ENCODE measurements at regions not wholly inside any gene's neighbourhood (a gene's known extent, or its start where the extent isn't known, plus 50 kb on each side); places are given as distances from the start of the nearest gene placed in this dataset.
"Not testable (repeated sequence)": the region's sequence is repeated elsewhere in the genome, so short reads cannot be mapped to it uniquely, and the experiment has no call there.

- no peak for TF ChIP-seq ARID4B (CRISPR knock-in tag; IDR thresholded peaks at IDR 0.05; ENCODE audit: borderline replicate concordance)
- TF ChIP-seq, protein P1, sequence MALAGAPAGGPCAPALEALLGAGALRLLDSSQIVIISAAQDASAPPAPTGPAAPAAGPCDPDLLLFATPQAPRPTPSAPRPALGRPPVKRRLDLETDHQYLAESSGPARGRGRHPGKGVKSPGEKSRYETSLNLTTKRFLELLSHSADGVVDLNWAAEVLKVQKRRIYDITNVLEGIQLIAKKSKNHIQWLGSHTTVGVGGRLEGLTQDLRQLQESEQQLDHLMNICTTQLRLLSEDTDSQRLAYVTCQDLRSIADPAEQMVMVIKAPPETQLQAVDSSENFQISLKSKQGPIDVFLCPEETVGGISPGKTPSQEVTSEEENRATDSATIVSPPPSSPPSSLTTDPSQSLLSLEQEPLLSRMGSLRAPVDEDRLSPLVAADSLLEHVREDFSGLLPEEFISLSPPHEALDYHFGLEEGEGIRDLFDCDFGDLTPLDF (CRISPR knock-in tag; IDR thresholded peaks at IDR 0.05): no peak
- TF ChIP-seq, protein P2, sequence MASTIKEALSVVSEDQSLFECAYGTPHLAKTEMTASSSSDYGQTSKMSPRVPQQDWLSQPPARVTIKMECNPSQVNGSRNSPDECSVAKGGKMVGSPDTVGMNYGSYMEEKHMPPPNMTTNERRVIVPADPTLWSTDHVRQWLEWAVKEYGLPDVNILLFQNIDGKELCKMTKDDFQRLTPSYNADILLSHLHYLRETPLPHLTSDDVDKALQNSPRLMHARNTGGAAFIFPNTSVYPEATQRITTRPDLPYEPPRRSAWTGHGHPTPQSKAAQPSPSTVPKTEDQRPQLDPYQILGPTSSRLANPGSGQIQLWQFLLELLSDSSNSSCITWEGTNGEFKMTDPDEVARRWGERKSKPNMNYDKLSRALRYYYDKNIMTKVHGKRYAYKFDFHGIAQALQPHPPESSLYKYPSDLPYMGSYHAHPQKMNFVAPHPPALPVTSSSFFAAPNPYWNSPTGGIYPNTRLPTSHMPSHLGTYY (CRISPR knock-in tag; IDR thresholded peaks at IDR 0.05): no peak
- no peak for TF ChIP-seq ATF1 (CRISPR knock-in tag; IDR thresholded peaks at IDR 0.05)
- TF ChIP-seq, protein P3, sequence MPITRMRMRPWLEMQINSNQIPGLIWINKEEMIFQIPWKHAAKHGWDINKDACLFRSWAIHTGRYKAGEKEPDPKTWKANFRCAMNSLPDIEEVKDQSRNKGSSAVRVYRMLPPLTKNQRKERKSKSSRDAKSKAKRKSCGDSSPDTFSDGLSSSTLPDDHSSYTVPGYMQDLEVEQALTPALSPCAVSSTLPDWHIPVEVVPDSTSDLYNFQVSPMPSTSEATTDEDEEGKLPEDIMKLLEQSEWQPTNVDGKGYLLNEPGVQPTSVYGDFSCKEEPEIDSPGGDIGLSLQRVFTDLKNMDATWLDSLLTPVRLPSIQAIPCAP (CRISPR knock-in tag; IDR thresholded peaks at IDR 0.05): no peak
These were observed 105.3 kb upstream of the PIK3R1 start (continued) for GRCh38 chr5:68110264-68110663.

GRCh38 chr5:68104217-68104616 lies 111.3 kb upstream of the PIK3R1 start:
- H3K27me3 Mint-ChIP-seq (ENCODE audit: low read depth); POLR2A ChIA-PET; H3K4me1 Mint-ChIP-seq; H3K4me3 Mint-ChIP-seq; H3K27ac Mint-ChIP-seq; DNase-seq (ENCODE audit: low spot score); CTCF ChIA-PET; ATAC-seq: not testable (repeated sequence)
- peaks cover 42% of the 10 kb centered on the region for H3K9me3 Mint-ChIP-seq
- peaks cover 15% of the 10 kb centered on the region for H3K36me3 Mint-ChIP-seq

DNA sequence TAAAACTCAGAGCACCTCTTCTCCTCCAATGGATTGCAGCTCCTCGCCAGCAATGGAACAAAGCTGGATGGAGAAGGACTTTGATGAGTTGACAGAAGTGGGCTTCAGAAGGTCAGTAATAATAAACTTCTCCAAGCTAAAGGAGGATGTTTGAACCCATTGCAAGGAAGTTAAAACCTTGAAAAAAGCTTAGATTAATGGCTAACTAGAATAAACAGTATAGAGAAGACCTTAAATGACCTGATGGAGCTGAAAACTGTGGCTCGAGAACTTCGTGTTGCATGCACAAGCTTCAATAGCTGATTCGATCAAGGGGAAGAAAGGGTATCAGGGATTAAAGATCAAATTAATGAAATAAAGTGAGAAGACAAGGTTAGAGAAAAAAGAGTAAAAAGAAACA lies 112.3 kb upstream of the PIK3R1 start:
- POLR2A ChIA-PET; H3K4me3 Mint-ChIP-seq; DNase-seq (ENCODE audit: low spot score); CTCF ChIA-PET; H3K4me1 Mint-ChIP-seq; H3K27ac Mint-ChIP-seq; ATAC-seq; H3K27me3 Mint-ChIP-seq (ENCODE audit: low read depth): not testable (repeated sequence)
- H3K9me3 Mint-ChIP-seq: peaks cover 45% of the 10 kb centered on the region
- H3K36me3 Mint-ChIP-seq: peaks cover 15% of the 10 kb centered on the region

GRCh38 chr5:68099327-68099726 lies 116.2 kb upstream of the PIK3R1 start:
- H3K9me3 Mint-ChIP-seq: peaks cover 42% of the 10 kb centered on the region
- H3K27ac Mint-ChIP-seq: no peak overlapping the region
- TF ChIP-seq, protein P4, sequence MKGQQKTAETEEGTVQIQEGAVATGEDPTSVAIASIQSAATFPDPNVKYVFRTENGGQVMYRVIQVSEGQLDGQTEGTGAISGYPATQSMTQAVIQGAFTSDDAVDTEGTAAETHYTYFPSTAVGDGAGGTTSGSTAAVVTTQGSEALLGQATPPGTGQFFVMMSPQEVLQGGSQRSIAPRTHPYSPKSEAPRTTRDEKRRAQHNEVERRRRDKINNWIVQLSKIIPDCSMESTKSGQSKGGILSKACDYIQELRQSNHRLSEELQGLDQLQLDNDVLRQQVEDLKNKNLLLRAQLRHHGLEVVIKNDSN (CRISPR knock-in tag; IDR thresholded peaks at IDR 0.05): no peak
- ChIA-PET POLR2A (no interaction called here), CTCF (no interaction called here)
- DNase-seq (ENCODE audit: low spot score): no peak
- ATAC-seq: no peak
- no peak overlapping the region for H3K4me3 Mint-ChIP-seq
- no peaks in the 10 kb centered on the region for H3K4me1 Mint-ChIP-seq
- peaks cover 10% of the 10 kb centered on the region for H3K36me3 Mint-ChIP-seq
- H3K27me3 Mint-ChIP-seq (ENCODE audit: low read depth): no peaks in the 10 kb centered on the region

DNA sequence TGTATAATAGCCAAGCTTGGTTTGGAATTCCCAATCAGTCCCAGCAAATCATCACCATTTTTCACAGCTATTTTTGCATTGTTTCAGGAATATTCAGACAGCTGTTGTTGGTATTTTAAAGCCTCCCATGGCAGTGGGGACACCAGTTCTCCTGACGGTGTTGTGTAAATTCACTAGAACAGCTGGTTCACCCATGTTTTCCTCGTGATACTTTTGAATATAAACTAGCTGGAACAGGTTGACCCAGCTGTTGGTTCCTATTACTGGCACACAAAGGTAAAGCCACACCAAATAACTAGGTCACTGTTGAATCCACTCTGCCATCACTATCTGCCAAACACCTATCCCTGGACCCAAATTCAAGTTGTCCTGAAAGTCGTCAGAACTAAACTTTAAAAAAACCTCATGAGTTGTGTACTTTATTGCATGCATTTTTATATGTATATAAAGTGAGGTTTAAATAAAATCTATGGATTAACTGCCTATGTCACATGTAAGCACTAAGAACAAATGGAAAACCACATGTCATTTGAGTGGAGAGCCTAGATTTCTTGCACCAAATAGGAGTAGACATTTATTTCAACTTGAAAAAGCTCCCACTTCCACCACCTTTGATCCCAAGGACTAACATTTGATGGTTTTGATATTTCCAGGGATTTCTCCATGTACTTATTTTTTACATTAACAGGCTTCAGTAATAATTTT lies 121.9 kb upstream of the PIK3R1 start:
- peaks cover 30% of the 10 kb centered on the region for H3K9me3 Mint-ChIP-seq
- no peaks in the 10 kb centered on the region for H3K27me3 Mint-ChIP-seq (ENCODE audit: low read depth)
- ChIA-PET POLR2A (no interaction called here), CTCF (no interaction called here)
- no peak overlapping the region for H3K4me3 Mint-ChIP-seq
- DNase-seq (ENCODE audit: low spot score) (no peak), ATAC-seq (no peak)
- no peaks in the 10 kb centered on the region for H3K4me1 Mint-ChIP-seq
- TF ChIP-seq TCF7 (CRISPR knock-in tag; IDR thresholded peaks at IDR 0.05; ENCODE audit: low read depth): no peak
- TF ChIP-seq NR2C2 (CRISPR knock-in tag; IDR thresholded peaks at IDR 0.05): no peak
- TF ChIP-seq ZNF138 (CRISPR knock-in tag; conservative IDR thresholded peaks at IDR 0.05): no peak
- TF ChIP-seq PREB (CRISPR knock-in tag; IDR thresholded peaks at IDR 0.05; ENCODE audit: borderline replicate concordance): no peak
- TF ChIP-seq ZNF263 (CRISPR knock-in tag; IDR thresholded peaks at IDR 0.05; ENCODE audit: low read depth): no peak
- H3K36me3 Mint-ChIP-seq: peaks cover 11% of the 10 kb centered on the region
- no peak overlapping the region for H3K27ac Mint-ChIP-seq

Data from WTC11 (cell line).